ENCODE measurements at regions not wholly inside any gene's neighbourhood (a gene's known extent, or its start where the extent isn't known, plus 50 kb on each side); places are given as distances from the start of the nearest gene placed in this dataset.

GRCh38 chr5:116654925-116655324 lies 80.3 kb upstream of the SEMA6A start:
- DNase-seq = no peak

DNA sequence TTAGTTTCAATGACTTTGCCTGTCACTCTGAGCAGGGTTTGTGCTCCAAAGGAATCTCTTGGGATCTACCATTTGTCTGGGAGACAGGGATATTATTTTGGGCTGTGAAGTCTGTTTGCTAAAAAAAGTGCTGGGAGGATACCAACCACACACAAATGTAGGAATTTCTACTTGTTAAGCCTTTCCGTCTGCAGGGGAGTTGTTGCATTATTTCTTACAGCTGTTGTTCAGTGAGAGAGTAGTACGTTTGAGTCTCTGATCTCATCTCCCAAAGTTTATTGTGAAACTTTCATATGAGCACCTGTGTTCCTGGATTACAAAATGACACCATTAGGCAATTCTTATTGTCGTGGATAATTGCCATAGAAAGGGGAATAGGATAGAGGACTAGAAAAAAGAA lies 78.3 kb upstream of the SEMA6A start:
- DNase-seq = no peak

DNA sequence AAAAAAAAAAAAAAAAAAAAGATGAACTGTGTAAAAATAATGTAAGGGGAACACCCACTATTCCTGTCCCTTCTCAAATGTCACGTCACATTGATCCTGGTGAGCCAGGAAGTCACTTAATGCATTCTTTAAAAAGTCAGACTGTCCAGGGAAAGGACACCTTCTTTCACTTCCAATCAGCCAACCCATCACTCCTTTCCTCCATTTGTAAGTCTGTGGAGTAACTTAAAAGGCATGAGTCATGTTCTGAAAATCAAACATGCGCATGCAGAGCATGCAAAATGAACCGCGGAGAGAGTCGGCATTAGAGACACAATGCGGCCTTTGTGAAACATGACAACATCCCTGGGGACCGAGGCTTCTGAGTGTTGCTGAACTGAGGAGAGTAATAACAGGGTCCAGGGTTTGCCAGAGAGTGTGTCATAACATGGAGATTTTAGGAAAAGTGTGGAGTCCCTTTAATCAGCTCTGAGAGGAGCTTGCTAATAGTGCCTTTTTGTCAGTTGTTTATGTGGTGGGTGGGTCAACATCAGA lies 77.6 kb upstream of the SEMA6A start:
- DNase-seq = no peak

GRCh38 chr5:116651653-116652052 lies 77.0 kb upstream of the SEMA6A start:
- DNase-seq = no peak

GRCh38 chr5:116650964-116651363 lies 76.3 kb upstream of the SEMA6A start:
- no peak for DNase-seq

DNA sequence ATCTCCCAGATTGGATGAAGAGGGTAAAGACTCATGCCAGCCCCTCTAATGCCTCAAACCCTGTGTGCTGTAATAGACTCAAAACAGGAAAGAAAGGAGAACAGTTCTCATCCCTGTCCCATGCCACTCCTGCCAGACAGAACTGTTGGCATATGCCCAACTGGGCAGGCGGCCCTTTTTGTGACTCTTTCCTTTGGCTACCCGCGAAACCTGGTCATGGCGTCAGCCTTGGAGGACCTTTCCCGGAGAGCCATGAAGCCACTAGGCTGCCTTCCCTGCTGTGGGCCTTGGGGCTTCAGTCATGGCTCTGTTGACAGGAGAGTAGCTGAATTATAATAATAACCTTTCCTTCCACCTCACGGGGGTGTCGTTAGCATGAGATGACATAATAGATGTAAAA lies 75.9 kb upstream of the SEMA6A start:
- DNase-seq = no peak

GRCh38 chr5:116646611-116647289 lies 72.1 kb upstream of the SEMA6A start:
- no peak for DNase-seq

DNA sequence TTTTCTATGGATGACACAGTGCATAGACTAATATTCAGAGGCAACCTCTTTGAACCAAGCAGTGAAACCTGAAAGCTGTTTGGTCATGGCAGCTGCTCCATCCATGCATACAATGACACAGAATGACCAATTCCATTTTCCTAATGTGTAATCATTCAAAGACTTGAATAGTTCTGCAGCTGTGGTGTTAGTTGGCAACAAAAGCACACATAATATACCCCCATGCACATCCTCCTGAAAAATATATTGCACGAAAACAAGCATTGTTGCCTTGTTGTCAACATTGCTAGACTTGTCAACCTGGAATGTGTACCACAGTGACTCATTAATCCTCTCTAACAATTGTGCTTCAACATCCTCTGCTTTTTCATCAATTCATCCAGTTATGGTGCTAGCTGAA lies 71.0 kb upstream of the SEMA6A start:
- no peak for DNase-seq

GRCh38 chr5:116640236-116640635 lies 65.6 kb upstream of the SEMA6A start:
- no peak for DNase-seq

DNA sequence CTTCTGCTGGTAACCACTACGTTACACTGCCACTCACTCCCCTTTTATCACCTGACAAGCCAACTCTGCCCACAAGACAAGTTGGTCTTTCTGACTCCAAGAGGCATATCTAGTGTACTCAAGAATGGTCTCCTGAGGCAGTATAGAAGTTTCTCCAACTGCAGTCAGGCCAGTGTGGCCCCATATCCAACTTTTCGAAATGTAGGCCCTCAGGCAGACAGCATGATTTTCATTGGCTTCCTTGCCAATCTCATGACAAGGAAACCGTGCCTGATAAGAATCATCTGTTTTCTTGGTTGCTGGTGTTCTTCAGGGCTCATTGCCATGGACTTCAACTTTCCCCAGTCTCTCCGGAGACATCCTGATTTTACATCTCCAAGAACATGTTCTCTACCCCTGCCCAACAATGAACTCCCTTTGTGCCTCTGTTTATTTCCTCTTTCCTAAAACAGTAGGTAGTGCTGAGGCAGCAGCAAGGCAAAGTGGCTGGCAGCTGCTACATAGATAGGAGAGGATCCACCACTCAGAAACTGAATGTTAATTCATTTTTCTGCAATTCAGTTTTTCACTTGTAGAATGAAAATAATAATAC lies 62.6 kb upstream of the SEMA6A start:
- DNase-seq = no peak

DNA sequence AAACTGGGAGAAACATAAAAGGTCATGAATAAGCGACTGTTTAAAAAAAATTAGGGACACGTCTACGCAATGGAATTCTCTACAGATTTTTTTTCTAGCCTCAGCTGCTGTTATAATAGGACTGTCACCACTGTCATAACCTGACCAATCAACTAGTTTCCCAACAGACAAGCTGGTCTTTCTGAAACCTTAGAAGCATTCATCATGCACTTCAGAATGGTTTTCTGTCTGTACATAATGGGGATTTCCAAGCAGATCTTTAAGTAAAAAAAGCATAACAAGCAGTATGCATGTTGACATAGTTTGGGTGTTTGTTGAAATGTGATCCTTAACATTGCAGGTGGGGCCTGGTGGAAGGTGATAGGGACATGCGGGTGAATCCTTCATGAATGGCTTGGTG lies 58.3 kb upstream of the SEMA6A start:
- DNase-seq = no peak

DNA sequence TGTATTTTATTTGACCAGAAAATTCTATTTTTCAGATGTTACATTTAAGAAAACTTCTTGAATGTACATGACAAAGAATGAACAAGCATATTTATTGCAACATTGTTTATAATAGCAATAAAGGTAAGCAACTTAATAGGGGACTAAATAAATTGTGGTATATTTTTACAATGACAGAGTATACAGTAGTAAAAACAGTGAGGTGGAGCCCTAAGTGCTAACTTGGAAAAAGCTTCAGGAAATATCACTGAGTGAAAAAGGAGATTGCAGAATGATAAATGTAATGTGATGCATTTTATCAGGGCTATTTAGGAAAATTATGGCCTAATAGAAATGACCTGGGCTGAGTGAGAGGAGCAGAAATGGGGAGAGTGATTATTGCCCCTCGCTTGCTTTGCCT lies 56.5 kb upstream of the SEMA6A start:
- DNase-seq = no peak

- DNase-seq = no peak
These were observed 54.5 kb upstream of the SEMA6A start for GRCh38 chr5:116629168-116629567.

DNA sequence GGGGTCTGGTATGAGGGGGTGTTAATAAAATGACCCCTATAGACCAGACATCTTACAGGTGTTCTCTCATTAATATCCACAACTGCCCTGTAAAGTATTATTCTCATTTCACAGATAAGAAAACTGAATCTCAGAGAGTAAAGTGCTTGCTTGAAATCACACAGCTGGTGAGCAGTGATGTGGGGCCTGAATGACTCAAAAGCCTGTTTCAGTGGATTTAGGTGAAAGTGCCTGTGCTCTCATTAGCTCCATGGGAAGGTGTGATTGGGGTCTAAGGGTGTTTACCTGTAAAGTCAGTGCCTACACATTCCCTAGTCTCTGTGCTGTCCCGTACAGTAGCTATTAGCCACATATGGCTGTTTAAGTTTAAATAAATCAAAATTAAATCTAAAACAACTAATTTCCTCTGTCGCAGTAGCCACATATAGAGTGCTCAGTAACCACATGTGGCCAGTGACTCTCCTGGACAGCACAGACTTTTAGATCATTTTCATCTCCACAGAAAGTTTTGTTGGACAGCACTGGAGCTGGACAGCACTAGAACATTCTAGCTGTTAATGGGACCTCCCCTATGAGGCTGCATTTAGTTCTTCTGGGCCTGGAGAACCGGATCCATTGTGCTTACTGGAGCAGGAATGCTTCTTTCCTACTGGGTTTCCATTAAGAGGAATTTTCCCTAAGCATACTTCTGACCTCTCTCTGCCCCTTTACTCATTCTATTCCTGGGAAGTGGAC lies 52.5 kb upstream of the SEMA6A start:
- no peak for DNase-seq

- no peak for DNase-seq
These were observed 51.7 kb upstream of the SEMA6A start for GRCh38 chr5:116626272-116626723.
